GM12892 (cell line): ENCODE measurements at regions not wholly inside any gene's neighbourhood (a gene's known extent, or its start where the extent isn't known, plus 50 kb on each side); places are given as distances from the start of the nearest gene placed in this dataset.

Source experiments
- POLR2A ChIP-seq: IDR thresholded peaks from 2 replicates; pipeline ENCODE4 v1.6.1; 2011; ENCODE audit warnings: low read depth, low read length, control low read depth
- POLR2AphosphoS5 ChIP-seq: IDR thresholded peaks from 2 replicates; pipeline ENCODE4 v1.6.1; 2011; ENCODE audit warnings: low read depth, low read length, control low read depth

- TF ChIP-seq POLR2A (no peak), POLR2AphosphoS5 (no peak)
These were observed 115.1 kb upstream of the IRX4 start for GRCh38 chr5:1997640-1998347.
